Smooth muscle cell (in vitro differentiated cells): ENCODE measurements at regions not wholly inside any gene's neighbourhood (a gene's known extent, or its start where the extent isn't known, plus 50 kb on each side); places are given as distances from the start of the nearest gene placed in this dataset.

Source experiments
- DNase-seq: peaks from one replicate; lab custom pipeline; 2025; ENCODE audit not compliant: unreplicated experiment; lab: John Stamatoyannopoulos, UW
- H2AFZ ChIP-seq: fragments of 200-600 bp; sonication (generic); 2 replicates; pipeline ENCODE4 v1.6.0; 2016; ENCODE audit warnings: antibody characterized with exemption, low read depth, mild to moderate bottlenecking
- H3F3A ChIP-seq: fragments of 200-600 bp; sonication (generic); 2 replicates; pipeline ENCODE4 v1.6.0; 2017; ENCODE audit warnings: antibody characterized with exemption, low read depth
- H3K27ac ChIP-seq: fragments of 200-600 bp; sonication (generic); 2 replicates; pipeline ENCODE4 v1.5.1; 2016; ENCODE audit warnings: low read depth, mild to moderate bottlenecking
- H3K27me3 ChIP-seq: fragments of 200-600 bp; sonication (generic); 2 replicates; pipeline ENCODE4 v1.6.1; 2016; ENCODE audit warnings: low read depth, mild to moderate bottlenecking
- H3K36me3 ChIP-seq: fragments of 200-600 bp; sonication (generic); 2 replicates; pipeline ENCODE4 v1.5.1; 2016; ENCODE audit warnings: low read depth
- H3K4me1 ChIP-seq: fragments of 200-600 bp; sonication (generic); 2 replicates; pipeline ENCODE4 v1.5.1; 2016; ENCODE audit warnings: low read depth
- H3K4me2 ChIP-seq: fragments of 200-600 bp; sonication (generic); 2 replicates; pipeline ENCODE4 v1.6.0; 2016; ENCODE audit warnings: mild to moderate bottlenecking
- H3K4me3 ChIP-seq: fragments of 200-600 bp; sonication (generic); 2 replicates; pipeline ENCODE4 v1.5.1; 2016; ENCODE audit warnings: mild to moderate bottlenecking
- H3K79me2 ChIP-seq: fragments of 200-600 bp; sonication (generic); 2 replicates; pipeline ENCODE4 v1.6.0; 2016; ENCODE audit warnings: low read depth, mild to moderate bottlenecking
- H3K9ac ChIP-seq: fragments of 200-600 bp; sonication (generic); 2 replicates; pipeline ENCODE4 v1.6.0; 2016; ENCODE audit warnings: low read depth
- H3K9me3 ChIP-seq: fragments of 200-600 bp; sonication (generic); replicated peaks from 2 replicates; pipeline ENCODE4 v1.5.1; 2016; ENCODE audit warnings: low read depth
- H4K20me1 ChIP-seq: fragments of 200-600 bp; sonication (generic); 2 replicates; pipeline ENCODE4 v1.6.0; 2016; ENCODE audit warnings: low read depth
- CTCF ChIP-seq: fragments of 200-600 bp; sonication (generic); IDR thresholded peaks from 2 replicates; pipeline ENCODE4 v1.5.1; 2017; ENCODE audit warnings: borderline replicate concordance, mild to moderate bottlenecking, antibody characterized with exemption; ENCODE audit not compliant: insufficient read depth, poor library complexity, severe bottlenecking
- WGBS: methylation state at CpG from one replicate; pipeline ENCODE4 v1.1.7; 2016; ENCODE audit warnings: low lambda C conversion rate; 5-methylcytosine and 5-hydroxymethylcytosine counted together

GRCh38 chr11:34825670-34826383 is 90.4 kb downstream of the APIP start:
- Histone ChIP-seq H3K4me1 (no peaks in the 10 kb centered on the region), H3K27me3 (no peaks in the 10 kb centered on the region), H3K27ac (peak overlapping the region; percentile 60), H3K36me3 (no peaks in the 10 kb centered on the region), H3F3A (no peaks in the 10 kb centered on the region), H3K79me2 (no peaks in the 10 kb centered on the region), H2AFZ (no peak overlapping the region), H3K9ac (no peak overlapping the region), H4K20me1 (no peaks in the 10 kb centered on the region), H3K9me3 (no peaks in the 10 kb centered on the region), H3K4me2 (no peak overlapping the region), H3K4me3 (no peak overlapping the region)
- TF ChIP-seq CTCF: no peak
- WGBS: 88% methylated on average over 7 of the region's 7 CpGs
- no peak for DNase-seq

DNA sequence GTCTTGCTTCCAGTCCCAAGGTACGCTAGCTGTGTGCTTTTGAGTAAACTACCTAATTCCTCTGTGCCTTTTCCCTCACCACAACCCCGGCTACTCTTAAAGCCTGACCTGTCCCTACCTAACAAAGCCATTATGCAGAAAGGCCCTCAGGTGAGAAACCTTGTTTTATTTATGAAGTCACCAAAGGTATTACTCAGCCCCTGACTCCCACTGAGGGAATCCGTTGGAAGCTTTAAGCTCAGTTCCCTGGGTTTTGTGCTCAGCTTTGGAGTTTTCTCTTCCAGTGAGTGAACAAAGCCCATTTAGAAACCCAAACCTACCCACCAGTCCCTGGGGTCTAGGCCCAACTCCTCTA is 90.9 kb downstream of the APIP start:
- WGBS: 55% methylated on average over 3 of the region's 3 CpGs
- no peak for DNase-seq
- Histone ChIP-seq H3K36me3 (no peaks in the 10 kb centered on the region), H3K9ac (no peak overlapping the region), H3K4me2 (no peak overlapping the region), H3K4me1 (no peaks in the 10 kb centered on the region), H3K79me2 (no peaks in the 10 kb centered on the region), H4K20me1 (no peaks in the 10 kb centered on the region), H2AFZ (no peak overlapping the region), H3K4me3 (no peak overlapping the region), H3K9me3 (no peaks in the 10 kb centered on the region), H3F3A (no peaks in the 10 kb centered on the region), H3K27me3 (no peaks in the 10 kb centered on the region), H3K27ac (peak overlapping the region; percentile 60)
- TF ChIP-seq CTCF: no peak

GRCh38 chr11:34824425-34824824 is 91.8 kb downstream of the APIP start:
- no peaks in the 10 kb centered on the region for H3K36me3 ChIP-seq
- DNase-seq: no peak
- TF ChIP-seq CTCF: no peak
- no peak overlapping the region for H3K4me3 ChIP-seq
- H3K9me3 ChIP-seq: no peaks in the 10 kb centered on the region
- no peaks in the 10 kb centered on the region for H4K20me1 ChIP-seq
- H3K27me3 ChIP-seq: no peaks in the 10 kb centered on the region
- no peaks in the 10 kb centered on the region for H3K79me2 ChIP-seq
- H3K4me2 ChIP-seq: no peak overlapping the region
- H2AFZ ChIP-seq: no peak overlapping the region
- no peak overlapping the region for H3K27ac ChIP-seq
- H3K4me1 ChIP-seq: no peaks in the 10 kb centered on the region
- H3K9ac ChIP-seq: no peak overlapping the region
- no peaks in the 10 kb centered on the region for H3F3A ChIP-seq

DNA sequence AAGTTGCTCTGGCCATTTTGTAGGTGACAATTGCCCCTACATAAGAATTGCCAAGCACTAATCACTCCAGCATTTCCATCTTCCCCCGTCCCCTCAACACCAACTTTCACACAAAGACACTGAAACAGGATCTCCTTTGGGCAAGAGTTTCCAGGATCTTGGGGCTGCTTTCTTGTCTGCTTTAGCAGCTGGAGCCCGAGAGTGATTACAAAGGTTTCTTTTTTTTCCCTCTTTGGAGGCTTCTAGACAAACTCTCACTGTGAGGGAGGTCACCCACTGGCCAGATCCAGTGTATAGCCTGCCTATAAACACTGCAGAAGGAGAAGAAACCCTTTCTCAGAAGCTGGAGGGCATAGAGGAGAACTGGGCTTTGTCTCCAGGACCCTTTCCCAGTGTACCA is 92.5 kb downstream of the APIP start:
- Histone ChIP-seq H3K4me1 (no peaks in the 10 kb centered on the region), H4K20me1 (no peaks in the 10 kb centered on the region), H2AFZ (no peak overlapping the region), H3K27ac (no peak overlapping the region), H3K36me3 (no peaks in the 10 kb centered on the region), H3K4me3 (no peak overlapping the region), H3F3A (no peaks in the 10 kb centered on the region), H3K4me2 (no peak overlapping the region), H3K9ac (no peak overlapping the region), H3K79me2 (no peaks in the 10 kb centered on the region), H3K27me3 (no peaks in the 10 kb centered on the region), H3K9me3 (no peaks in the 10 kb centered on the region)
- DNase-seq: no peak
- 87% methylated on average over 2 of the region's 2 CpGs for WGBS
- TF ChIP-seq CTCF: no peak
